B cell (primary cell): ENCODE measurements at regions not wholly inside any gene's neighbourhood (a gene's known extent, or its start where the extent isn't known, plus 50 kb on each side); places are given as distances from the start of the nearest gene placed in this dataset.

Experiments used
- EZH2 ChIP-seq: IDR thresholded peaks from 2 replicates; pipeline ENCODE4 v1.6.1; 2012; ENCODE audit warnings: borderline replicate concordance, low read depth, mild to moderate bottlenecking, moderate library complexity, low read length; ENCODE audit not compliant: insufficient read depth, poor library complexity, severe bottlenecking
- TF ChIP-seq, protein P1 (sequence below): fragments of 200-600 bp; IDR thresholded peaks from one replicate; pipeline ENCODE4 v1.8.0; 2022; ENCODE audit warnings: antibody characterized with exemption, mild to moderate bottlenecking

DNA sequence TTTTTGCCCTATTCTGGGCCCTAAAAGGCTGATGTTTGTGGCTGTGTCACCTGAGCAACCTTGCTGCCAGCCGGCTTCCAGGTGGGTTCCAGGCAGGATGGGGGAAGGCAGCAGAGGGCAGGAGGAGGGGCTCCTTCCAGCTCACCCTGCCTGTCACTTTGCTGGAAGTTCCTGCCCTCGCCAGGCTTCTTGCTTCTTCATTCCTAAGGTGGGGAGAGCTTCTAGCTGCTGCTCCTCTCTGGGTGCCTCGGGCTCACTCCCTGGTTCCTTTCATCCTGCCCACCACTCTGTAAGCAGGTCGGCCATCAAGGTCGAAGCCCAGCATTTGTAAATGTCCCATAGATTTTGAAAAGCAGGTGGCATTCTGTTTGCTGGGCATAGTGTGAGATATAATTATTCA, 249.4 kb upstream of the HS6ST1 start:
- TF ChIP-seq, protein P1, sequence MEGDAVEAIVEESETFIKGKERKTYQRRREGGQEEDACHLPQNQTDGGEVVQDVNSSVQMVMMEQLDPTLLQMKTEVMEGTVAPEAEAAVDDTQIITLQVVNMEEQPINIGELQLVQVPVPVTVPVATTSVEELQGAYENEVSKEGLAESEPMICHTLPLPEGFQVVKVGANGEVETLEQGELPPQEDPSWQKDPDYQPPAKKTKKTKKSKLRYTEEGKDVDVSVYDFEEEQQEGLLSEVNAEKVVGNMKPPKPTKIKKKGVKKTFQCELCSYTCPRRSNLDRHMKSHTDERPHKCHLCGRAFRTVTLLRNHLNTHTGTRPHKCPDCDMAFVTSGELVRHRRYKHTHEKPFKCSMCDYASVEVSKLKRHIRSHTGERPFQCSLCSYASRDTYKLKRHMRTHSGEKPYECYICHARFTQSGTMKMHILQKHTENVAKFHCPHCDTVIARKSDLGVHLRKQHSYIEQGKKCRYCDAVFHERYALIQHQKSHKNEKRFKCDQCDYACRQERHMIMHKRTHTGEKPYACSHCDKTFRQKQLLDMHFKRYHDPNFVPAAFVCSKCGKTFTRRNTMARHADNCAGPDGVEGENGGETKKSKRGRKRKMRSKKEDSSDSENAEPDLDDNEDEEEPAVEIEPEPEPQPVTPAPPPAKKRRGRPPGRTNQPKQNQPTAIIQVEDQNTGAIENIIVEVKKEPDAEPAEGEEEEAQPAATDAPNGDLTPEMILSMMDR: no peak
- no peak for TF ChIP-seq EZH2
